HG02970 (cell line): ENCODE measurements at regions not wholly inside any gene's neighbourhood (a gene's known extent, or its start where the extent isn't known, plus 50 kb on each side); places are given as distances from the start of the nearest gene placed in this dataset.

Source experiments
- ATAC-seq: cut with Tn5 transposase; IDR thresholded peaks from one replicate; pipeline ENCODE4 v1.9.1; 2021; ENCODE audit warnings: mild to moderate bottlenecking, moderate library complexity, moderate number of reproducible peaks; ENCODE audit not compliant: unreplicated experiment, low FRiP score

GRCh38 chr14:105863296-105864108 is 337.1 kb downstream of the TMEM121 start:
- no peak for ATAC-seq

DNA sequence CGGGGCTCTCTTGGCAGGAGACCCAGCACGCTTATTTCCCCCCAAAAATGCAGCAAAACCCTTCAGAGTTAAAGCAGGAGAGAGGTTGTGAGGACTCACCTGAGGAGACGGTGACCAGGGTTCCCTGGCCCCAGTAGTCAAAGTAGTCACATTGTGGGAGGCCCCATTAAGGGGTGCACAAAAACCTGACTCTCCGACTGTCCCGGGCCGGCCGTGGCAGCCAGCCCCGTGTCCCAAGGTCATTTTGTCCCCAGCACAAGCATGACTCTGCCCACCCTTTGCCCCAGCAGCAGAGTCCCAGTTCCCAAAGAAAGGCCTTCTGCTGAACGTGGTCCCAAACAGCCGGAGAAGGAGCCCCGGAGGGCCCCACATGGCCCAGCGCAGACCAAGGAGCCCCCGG is 337.7 kb downstream of the TMEM121 start:
- ATAC-seq: no peak

- no peak for ATAC-seq
These were observed 338.4 kb downstream of the TMEM121 start for GRCh38 chr14:105864651-105865265.

- ATAC-seq: no peak
These were observed 339.0 kb downstream of the TMEM121 start for GRCh38 chr14:105865266-105865903.

DNA sequence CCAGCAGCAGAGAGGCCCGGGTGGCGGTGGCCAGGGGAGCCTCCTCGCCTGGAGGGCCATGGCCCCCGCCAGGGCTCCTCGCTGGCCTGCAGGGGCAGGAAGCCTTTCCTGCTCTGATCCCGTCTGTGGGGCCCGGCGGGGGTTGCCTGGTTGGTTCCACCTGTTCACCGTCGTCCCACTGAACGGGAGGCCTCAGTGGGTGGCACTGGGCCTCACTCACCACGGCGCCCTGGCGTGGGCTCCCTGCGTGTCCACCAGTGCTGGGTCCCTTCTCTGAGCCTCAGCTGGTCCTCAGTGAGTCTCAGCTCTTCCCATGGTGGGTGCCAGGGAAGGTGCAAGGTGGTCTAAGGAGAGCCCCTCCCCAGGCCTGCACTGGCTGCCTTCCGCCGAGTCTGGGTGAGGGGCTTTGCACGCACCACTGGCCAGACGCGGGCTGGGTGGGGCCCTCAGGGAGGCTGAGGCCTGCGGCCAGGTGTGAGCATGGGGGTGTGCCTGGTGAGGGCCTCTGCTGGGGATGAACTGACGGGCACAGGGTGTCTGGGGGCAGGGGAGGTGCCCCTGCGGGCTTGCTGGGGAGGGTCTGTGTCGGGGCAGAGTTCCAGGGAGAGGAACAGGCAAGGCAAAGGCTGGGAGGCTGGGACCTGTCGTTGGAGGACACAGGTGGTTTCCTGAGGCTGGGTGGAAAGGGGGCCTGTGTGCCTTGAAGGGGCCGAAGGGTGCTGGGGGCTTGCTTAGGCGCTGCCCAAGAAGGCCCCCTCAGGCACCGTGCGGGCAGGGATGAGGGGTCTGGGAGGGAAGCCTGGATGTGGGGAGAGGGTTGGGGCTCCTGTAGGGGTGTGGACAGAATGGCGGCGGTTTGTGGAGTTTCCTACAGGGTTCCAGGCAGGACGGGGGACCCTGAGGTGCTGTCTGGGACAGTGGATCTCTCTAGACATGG is 339.8 kb downstream of the TMEM121 start:
- no peak for ATAC-seq

DNA sequence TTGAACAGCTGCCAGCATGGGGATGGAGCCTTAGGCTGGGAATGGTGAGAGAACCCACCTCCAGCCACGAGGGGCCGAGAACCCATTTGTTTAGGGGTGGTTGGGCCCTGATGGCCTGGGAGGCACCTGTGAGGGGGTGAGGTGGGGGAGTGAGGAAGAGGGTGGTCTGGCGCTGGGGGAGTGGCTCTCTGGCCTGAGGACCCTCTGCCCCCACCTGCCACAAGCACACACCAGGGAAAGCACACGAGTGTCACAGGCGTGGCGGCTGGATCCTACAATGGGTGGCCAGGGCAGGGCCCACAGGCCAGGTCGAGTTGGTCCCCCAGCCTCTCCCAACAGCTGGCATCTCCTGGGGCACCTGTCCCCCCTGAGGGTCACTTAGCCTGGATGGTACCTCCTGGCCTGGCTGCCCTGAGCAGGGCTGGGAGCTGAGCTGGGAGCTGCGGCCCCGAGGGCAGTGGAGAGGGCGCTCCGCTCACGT is 340.5 kb downstream of the TMEM121 start:
- no peak for ATAC-seq

GRCh38 chr14:105867961-105868599 is 341.7 kb downstream of the TMEM121 start:
- ATAC-seq: no peak

GRCh38 chr14:105871590-105871989 is 345.2 kb downstream of the TMEM121 start:
- no peak for ATAC-seq

GRCh38 chr14:105873870-105874512 is 347.6 kb downstream of the TMEM121 start:
- ATAC-seq: no peak

GRCh38 chr14:105876158-105876557 is 349.8 kb downstream of the TMEM121 start:
- ATAC-seq: no peak

DNA sequence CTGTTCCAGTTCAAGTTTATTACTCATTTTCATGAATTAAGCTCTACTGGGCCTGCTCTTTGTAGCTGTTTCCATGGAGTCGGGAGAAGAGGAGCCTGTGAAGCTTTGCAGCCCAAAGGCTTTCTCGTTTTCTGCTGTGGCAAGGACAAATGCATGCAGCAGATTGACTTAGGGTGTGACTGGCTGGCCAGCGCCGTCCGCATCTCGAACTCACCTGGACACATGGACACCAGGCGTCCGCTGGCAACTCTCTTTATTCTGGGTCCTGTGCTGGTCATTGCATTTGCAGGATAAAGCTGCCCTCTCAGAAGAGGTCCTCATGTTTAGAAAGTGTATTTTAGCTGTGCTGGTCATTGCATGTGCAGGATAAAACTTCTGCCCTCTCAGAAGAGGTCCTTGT is 350.4 kb downstream of the TMEM121 start:
- no peak for ATAC-seq

DNA sequence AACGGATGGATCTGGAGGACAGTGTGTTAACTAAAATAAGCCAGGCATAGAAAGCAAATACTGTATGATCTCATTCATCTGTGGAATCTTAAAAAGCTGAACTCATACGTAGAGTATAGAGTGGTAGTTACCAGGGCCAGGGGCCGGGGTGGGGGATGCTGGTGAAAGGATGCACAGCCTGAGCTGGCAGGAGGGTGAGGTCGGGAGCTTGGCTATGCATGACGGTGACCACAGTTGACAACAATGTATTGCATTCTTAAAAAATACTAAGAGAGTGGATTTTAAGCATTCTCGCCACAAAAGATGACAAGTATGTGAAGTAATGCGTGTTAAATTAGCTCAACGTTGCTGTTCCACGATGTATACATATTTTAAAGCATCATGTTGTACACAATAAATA is 351.3 kb downstream of the TMEM121 start:
- no peak for ATAC-seq

DNA sequence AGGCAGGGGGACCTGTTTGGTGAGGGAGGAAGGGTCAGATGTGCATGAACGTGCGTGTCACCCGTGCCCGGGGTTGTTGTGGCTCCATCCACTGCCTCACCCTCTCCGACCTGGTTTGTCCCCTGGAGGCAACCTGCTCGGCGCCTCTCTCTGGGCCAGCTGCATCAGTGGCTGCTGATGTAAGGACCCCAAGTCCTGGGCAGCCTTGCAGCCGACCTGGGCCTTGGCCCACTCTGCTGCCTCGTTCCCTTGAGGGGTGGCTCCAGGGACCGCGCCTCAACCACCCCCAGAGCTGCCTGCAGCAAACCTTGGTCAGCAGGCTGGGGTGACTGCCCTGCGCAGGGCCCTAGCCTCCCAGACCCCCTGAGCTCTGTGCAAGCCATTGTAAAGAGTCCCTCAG is 351.7 kb downstream of the TMEM121 start:
- no peak for ATAC-seq

DNA sequence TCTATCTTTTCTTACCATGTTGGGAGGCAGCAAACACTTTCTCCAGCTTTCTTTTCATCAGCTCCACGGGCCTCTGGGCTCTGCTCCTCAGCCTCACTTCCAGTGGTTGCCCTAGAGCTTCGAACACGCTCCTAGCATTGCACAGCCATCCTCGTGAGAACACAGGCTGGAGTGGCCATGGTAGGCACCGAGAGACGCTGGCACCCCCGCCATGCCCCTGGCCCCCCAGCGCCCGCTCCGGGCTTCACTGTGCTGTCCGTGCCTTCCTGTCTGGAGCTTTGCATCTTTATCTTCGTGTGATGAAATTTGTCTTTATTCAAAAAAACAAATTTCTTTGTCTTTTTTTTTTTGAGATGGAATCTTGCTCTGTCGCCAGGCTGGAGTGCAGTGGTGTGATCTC is 352.2 kb downstream of the TMEM121 start:
- ATAC-seq: no peak

DNA sequence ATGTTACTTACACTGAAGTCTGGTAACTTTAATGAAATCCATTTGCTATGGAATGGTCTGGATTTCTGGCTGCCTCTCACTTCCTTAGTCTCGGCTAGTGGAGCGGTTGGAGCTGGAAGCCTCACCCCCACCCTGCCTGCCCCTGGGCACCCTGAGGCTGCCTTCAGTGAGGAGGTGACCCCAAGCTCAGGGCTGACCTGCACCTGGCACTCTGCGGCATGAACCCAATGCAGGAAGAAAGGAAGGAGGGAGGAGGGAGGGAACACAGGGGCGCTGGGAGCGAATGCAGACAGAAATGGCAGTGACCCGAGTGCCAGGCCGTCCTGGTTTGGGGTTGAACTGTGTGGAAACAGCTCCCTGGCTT is 353.1 kb downstream of the TMEM121 start:
- ATAC-seq: no peak

DNA sequence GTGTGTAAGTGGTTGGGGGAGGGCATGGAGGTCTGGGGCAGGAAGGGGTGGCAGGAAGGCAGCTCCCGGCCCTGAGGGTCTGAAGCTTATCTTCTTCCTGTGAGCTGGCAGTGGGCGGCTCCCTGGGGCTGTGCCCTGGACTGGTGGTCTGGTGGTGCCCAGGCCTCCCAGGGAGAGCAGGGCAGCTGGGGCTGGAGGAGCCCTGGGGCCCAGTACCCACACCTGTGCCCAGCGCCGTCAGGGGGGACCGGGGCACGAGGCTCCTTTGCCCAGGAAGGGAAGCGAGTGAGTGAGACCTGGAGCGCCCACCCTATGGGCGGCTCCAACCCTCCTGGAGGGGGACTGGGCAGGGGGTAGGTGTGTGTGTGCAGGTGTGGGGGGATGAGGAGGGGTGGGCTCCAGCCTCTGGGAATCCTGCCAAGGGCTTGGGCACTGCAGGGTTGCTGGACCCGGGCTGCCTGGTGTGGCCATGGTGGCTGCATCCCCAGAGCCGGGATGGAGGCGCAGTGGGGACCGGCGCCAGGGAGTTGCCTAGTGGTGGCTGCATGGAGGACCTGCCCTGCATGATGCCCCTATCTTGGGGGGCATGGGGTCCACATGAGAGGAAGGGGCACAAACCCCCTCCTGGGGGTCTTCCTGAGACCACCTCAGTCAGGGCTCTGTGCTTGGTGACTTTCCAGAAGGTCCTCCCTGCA is 353.6 kb downstream of the TMEM121 start:
- ATAC-seq: no peak

DNA sequence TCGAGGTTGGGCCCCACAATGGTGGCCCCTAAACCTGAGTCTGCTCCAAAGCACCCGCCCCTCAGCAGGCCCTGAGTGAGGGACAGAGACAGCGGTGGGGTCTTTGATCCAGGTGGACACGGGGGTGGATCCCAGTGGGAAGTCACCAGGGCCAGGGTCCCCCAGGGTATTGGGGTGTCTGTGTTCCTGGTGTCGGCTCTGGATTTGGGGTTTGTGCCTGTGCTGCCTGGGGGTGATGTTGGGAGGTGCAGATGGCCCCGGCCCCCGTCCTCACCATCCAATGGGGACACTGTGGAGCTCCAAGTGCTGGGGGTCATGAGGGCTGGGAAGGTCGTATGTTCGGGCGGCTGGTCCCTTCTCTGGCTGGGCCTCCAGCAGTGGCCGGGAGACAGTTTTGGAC is 354.2 kb downstream of the TMEM121 start:
- no peak for ATAC-seq

- ATAC-seq: no peak
These were observed 354.9 kb downstream of the TMEM121 start for GRCh38 chr14:105881021-105881930.
